GM21367 (cell line): ENCODE measurements at regions not wholly inside any gene's neighbourhood (a gene's known extent, or its start where the extent isn't known, plus 50 kb on each side); places are given as distances from the start of the nearest gene placed in this dataset.
A peak's percentile ranks its signal among the peaks of the same experiment; 100 is the strongest.
"Not testable (repeated sequence)": the region's sequence is repeated elsewhere in the genome, so short reads cannot be mapped to it uniquely, and the experiment has no call there.

Source experiments
- ATAC-seq: cut with Tn5 transposase; IDR thresholded peaks from one replicate; pipeline ENCODE4 v1.9.1; 2021; ENCODE audit not compliant: unreplicated experiment

GRCh38 chr14:101616202-101616601 lies 54.9 kb downstream of the DIO3 start:
- ATAC-seq: no peak

- no peak for ATAC-seq
Observed at GRCh38 chr14:101619484-101619883, 58.2 kb downstream of the DIO3 start.

- no peak for ATAC-seq
Observed at GRCh38 chr14:101620031-101620788, 58.9 kb downstream of the DIO3 start.

- ATAC-seq: no peak
Observed at GRCh38 chr14:101620821-101621785, 59.8 kb downstream of the DIO3 start.

GRCh38 chr14:101622251-101623076 lies 61.2 kb downstream of the DIO3 start:
- no peak for ATAC-seq

- ATAC-seq: no peak
Observed at GRCh38 chr14:101623077-101623372, 61.7 kb downstream of the DIO3 start.

- no peak for ATAC-seq
Observed at GRCh38 chr14:101623685-101624444, 62.6 kb downstream of the DIO3 start.

- no peak for ATAC-seq
Observed at GRCh38 chr14:101624536-101624935, 63.2 kb downstream of the DIO3 start.

- no peak for ATAC-seq
Observed at GRCh38 chr14:101625336-101626097, 64.2 kb downstream of the DIO3 start.

GRCh38 chr14:101626331-101626730 lies 65.0 kb downstream of the DIO3 start:
- ATAC-seq: no peak

GRCh38 chr14:101627915-101628262 lies 66.6 kb downstream of the DIO3 start:
- no peak for ATAC-seq

- peak; percentile 70 for ATAC-seq
Observed at GRCh38 chr14:101628471-101628966, 67.2 kb downstream of the DIO3 start.

GRCh38 chr14:101628975-101629374 lies 67.7 kb downstream of the DIO3 start:
- ATAC-seq: no peak

- no peak for ATAC-seq
Observed at GRCh38 chr14:101630056-101630965, 69.0 kb downstream of the DIO3 start.

- ATAC-seq: no peak
Observed at GRCh38 chr14:101631199-101631598, 69.9 kb downstream of the DIO3 start.

- not testable (repeated sequence) for ATAC-seq
Observed at GRCh38 chr14:101631970-101632369, 70.7 kb downstream of the DIO3 start.

GRCh38 chr14:101632520-101632919 lies 71.2 kb downstream of the DIO3 start:
- no peak for ATAC-seq

GRCh38 chr14:101633276-101633675 lies 72.0 kb downstream of the DIO3 start:
- no peak for ATAC-seq
